ENCODE measurements at regions not wholly inside any gene's neighbourhood (a gene's known extent, or its start where the extent isn't known, plus 50 kb on each side); places are given as distances from the start of the nearest gene placed in this dataset.

GRCh38 chr7:68266004-68266579 lies 1269.5 kb downstream of the TYW1 start:
- no peaks in the 10 kb centered on the region for H3K4me1 ChIP-seq (ENCODE audit: control insufficient read depth in 4 of 4, insufficient read depth in 4 of 4, low read length in 3 of 4)
- peaks cover 0 to 3% (median 0%) of the 10 kb centered on the region in 4 donors for H3K27me3 ChIP-seq (ENCODE audit: control insufficient read depth in 4 of 4, insufficient read depth in 4 of 4, low read length in 3 of 4)
- TF ChIP-seq HNF4G (IDR thresholded peaks at IDR 0.05), result no peak
- TF ChIP-seq ATF3 (IDR thresholded peaks at IDR 0.05), result no peak
- TF ChIP-seq FOXA1 (IDR thresholded peaks at IDR 0.05), result no peak
- H3K36me3 ChIP-seq (ENCODE audit: control insufficient read depth in 4 of 4, insufficient read depth in 3 of 4, low read depth in 1 of 4, low read length in 3 of 4), result no peaks in the 10 kb centered on the region
- no peak overlapping the region for H3K4me3 ChIP-seq (ENCODE audit: low read depth in 1 of 3, low read length in 3 of 3)
- no peak overlapping the region for H3K27ac ChIP-seq (ENCODE audit: low read depth in 1 of 2, low read length in 2 of 2)
- WGBS, result 86% methylated on average over 9 of the region's 9 CpGs
- no peak for DNase-seq (ENCODE audit: low spot score)
- peaks cover 4 to 25% (median 16%) of the 10 kb centered on the region in 4 donors for H3K9me3 ChIP-seq (ENCODE audit: control insufficient read depth in 4 of 4, low read length in 3 of 4)
- H3K9ac ChIP-seq (ENCODE audit: low read depth in 1 of 2, low read length in 2 of 2), result no peak overlapping the region

- Histone ChIP-seq H3K4me3 (ENCODE audit: low read depth in 1 of 3, low read length in 3 of 3) (no peak overlapping the region), H3K27ac (ENCODE audit: low read depth in 1 of 2, low read length in 2 of 2) (no peak overlapping the region), H3K36me3 (ENCODE audit: control insufficient read depth in 4 of 4, insufficient read depth in 3 of 4, low read depth in 1 of 4, low read length in 3 of 4) (no peaks in the 10 kb centered on the region), H3K4me1 (ENCODE audit: control insufficient read depth in 4 of 4, insufficient read depth in 4 of 4, low read length in 3 of 4) (no peaks in the 10 kb centered on the region), H3K9ac (ENCODE audit: low read depth in 1 of 2, low read length in 2 of 2) (no peak overlapping the region), H3K9me3 (ENCODE audit: control insufficient read depth in 4 of 4, low read length in 3 of 4) (peaks cover 4 to 25% (median 16%) of the 10 kb centered on the region in 4 donors), H3K27me3 (ENCODE audit: control insufficient read depth in 4 of 4, insufficient read depth in 4 of 4, low read length in 3 of 4) (peaks cover 0 to 3% (median 0%) of the 10 kb centered on the region in 4 donors)
- no peak for DNase-seq (ENCODE audit: low spot score)
- TF ChIP-seq HNF4G (IDR thresholded peaks at IDR 0.05), result no peak
- no peak for TF ChIP-seq EGR1 (IDR thresholded peaks at IDR 0.05; ENCODE audit: low read depth in 2 of 2)
- TF ChIP-seq GABPA (IDR thresholded peaks at IDR 0.05 in 1 of 2, conservative IDR thresholded peaks at IDR 0.05 in 1 of 2), result no peak
- no peak for TF ChIP-seq JUND (IDR thresholded peaks at IDR 0.05)
- no peak for TF ChIP-seq FOXA1 (IDR thresholded peaks at IDR 0.05)
- WGBS, result 40% methylated on average over 2 of the region's 2 CpGs
These were observed 1270.9 kb downstream of the TYW1 start for GRCh38 chr7:68267486-68267885.

- 15% methylated on average over 1 of the region's 1 CpG for WGBS
- DNase-seq (ENCODE audit: low spot score), result no peak
- Histone ChIP-seq H3K4me1 (ENCODE audit: control insufficient read depth in 4 of 4, insufficient read depth in 4 of 4, low read length in 3 of 4) (no peaks in the 10 kb centered on the region), H3K27ac (ENCODE audit: low read depth in 1 of 2, low read length in 2 of 2) (no peak overlapping the region), H3K27me3 (ENCODE audit: control insufficient read depth in 4 of 4, insufficient read depth in 4 of 4, low read length in 3 of 4) (peaks cover 0 to 3% (median 0%) of the 10 kb centered on the region in 4 donors), H3K9me3 (ENCODE audit: control insufficient read depth in 4 of 4, low read length in 3 of 4) (peaks cover 4 to 25% (median 16%) of the 10 kb centered on the region in 4 donors), H3K9ac (ENCODE audit: low read depth in 1 of 2, low read length in 2 of 2) (no peak overlapping the region), H3K4me3 (ENCODE audit: low read depth in 1 of 3, low read length in 3 of 3) (no peak overlapping the region), H3K36me3 (ENCODE audit: control insufficient read depth in 4 of 4, insufficient read depth in 3 of 4, low read depth in 1 of 4, low read length in 3 of 4) (no peaks in the 10 kb centered on the region)
- no peak for TF ChIP-seq RXRA (IDR thresholded peaks at IDR 0.05)
- TF ChIP-seq HNF4G (IDR thresholded peaks at IDR 0.05), result no peak
- TF ChIP-seq GABPA (IDR thresholded peaks at IDR 0.05 in 1 of 2, conservative IDR thresholded peaks at IDR 0.05 in 1 of 2), result no peak
- no peak for TF ChIP-seq YY1 (IDR thresholded peaks at IDR 0.05)
- TF ChIP-seq FOXA1 (IDR thresholded peaks at IDR 0.05), result no peak
- TF ChIP-seq TAF1 (conservative IDR thresholded peaks at IDR 0.05), result no peak
- TF ChIP-seq ZBTB33 (IDR thresholded peaks at IDR 0.05), result no peak
- no peak for TF ChIP-seq EGR1 (IDR thresholded peaks at IDR 0.05; ENCODE audit: low read depth in 2 of 2)
- TF ChIP-seq NR2F2 (IDR thresholded peaks at IDR 0.05), result no peak
- TF ChIP-seq RAD21 (IDR thresholded peaks at IDR 0.05), result no peak
- no peak for TF ChIP-seq HNF4A (conservative IDR thresholded peaks at IDR 0.05)
- no peak for TF ChIP-seq REST (IDR thresholded peaks at IDR 0.05)
- no peak for TF ChIP-seq CTCF (IDR thresholded peaks at IDR 0.05; ENCODE audit: low read depth, low read length, missing input control)
- no peak for TF ChIP-seq ATF3 (IDR thresholded peaks at IDR 0.05)
- TF ChIP-seq SP1 (IDR thresholded peaks at IDR 0.05), result no peak
These were observed 1272.8 kb downstream of the TYW1 start for GRCh38 chr7:68269405-68269804.
